Stimulated activated CD4-positive, alpha-beta T cell treated with anti-CD3 and anti-CD28 coated beads, Interleukin-12 subunit alpha, Interleukin-12 subunit beta, amount 100 ng/mL, for 48 hours (primary cell): ENCODE measurements at regions not wholly inside any gene's neighbourhood (a gene's known extent, or its start where the extent isn't known, plus 50 kb on each side); places are given as distances from the start of the nearest gene placed in this dataset.
"Not testable (repeated sequence)": the region's sequence is repeated elsewhere in the genome, so short reads cannot be mapped to it uniquely, and the experiment has no call there.

Source experiments
- DNase-seq, 3 donors: peaks; one replicate each; pipeline ENCODE4 v3.0.0-alpha.2; 2020; ENCODE audit warnings: low read depth in 2 of 3, low spot score in 1 of 3

DNA sequence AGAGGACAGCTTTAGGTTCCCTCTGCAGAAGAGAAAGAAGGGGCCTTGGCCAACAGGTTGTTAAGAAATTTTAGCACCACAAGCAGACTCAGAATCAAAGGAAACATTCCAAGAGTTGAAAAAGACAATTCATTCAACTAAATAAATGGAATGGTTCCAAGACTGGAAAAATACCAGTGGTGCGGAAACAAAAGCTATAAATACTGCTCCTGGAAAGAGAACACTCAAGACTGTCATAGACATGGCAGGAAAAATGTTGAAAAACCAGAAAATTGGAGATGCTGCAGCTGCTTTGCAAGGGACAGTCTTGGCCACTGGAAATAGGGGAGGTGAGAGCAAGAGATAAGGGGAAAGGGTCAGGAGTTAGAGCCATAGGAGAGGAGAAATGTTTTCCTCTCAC lies 312.7 kb upstream of the CYRIA start:
- no peak for DNase-seq

DNA sequence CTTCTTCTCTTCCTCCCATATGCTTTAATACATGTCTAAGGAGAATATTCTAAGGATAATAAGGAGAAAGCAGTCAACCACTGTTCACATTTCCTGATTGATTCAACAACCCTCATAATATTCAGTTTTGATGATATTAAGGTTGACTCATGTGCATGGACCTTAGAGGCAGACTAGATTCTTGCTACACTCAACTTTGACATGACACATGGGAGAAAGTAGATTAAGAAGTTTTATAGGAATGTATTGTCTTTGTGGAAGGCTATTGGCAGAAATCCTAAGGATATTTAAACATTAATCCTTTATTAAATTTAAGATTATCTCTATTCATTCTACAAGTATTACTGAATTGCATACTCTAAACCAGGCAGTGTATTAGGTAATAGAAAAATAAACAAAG lies 309.1 kb upstream of the CYRIA start:
- no peak for DNase-seq

GRCh38 chr2:16973586-16974286 lies 308.1 kb upstream of the CYRIA start:
- no peak for DNase-seq

DNA sequence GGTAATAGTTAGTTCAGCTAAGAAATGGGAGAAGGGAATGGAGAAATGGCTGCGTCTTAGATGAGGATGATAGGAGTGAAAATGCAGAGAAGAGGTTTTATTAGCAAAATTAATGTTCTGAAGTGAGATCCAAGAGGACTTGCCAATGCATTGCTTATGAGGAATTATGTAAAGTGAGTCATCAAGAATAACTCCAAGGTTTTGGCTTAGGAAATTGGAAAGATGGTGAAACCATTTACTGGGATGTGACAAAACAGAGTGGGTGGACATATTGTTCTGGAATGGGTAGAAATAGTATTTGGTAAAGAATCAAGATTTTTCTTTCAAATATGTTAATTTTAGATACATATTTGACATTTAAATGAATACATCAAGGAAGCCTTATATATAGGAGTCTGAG lies 306.6 kb upstream of the CYRIA start:
- DNase-seq, result no peak

GRCh38 chr2:16971722-16972234 lies 306.1 kb upstream of the CYRIA start:
- no peak for DNase-seq

- not testable (repeated sequence) for DNase-seq
These were observed 305.3 kb upstream of the CYRIA start for GRCh38 chr2:16970948-16971347.

GRCh38 chr2:16962505-16962904 lies 296.9 kb upstream of the CYRIA start:
- no peak for DNase-seq

DNA sequence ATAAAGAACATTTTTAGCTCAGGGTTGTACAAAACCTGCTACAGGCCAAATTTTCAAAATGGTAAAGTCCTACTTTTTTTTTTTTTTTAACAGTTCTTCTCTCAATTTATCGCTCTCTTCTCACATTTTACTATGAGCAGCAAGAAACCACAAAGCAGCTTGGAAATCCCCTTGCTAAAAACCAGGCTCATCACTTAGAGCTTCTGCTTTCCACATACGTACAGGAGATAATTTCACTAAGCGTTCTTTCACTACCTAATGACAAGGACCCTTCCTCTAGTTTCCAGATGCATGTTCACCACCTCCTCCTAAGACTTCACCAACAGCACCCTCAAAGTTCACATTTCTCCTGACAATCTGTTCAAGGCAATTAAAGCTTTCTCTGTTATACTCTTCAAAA lies 294.9 kb upstream of the CYRIA start:
- no peak for DNase-seq

GRCh38 chr2:16958266-16958665 lies 292.6 kb upstream of the CYRIA start:
- DNase-seq, result no peak

GRCh38 chr2:16952805-16953204 lies 287.2 kb upstream of the CYRIA start:
- DNase-seq, result no peak

GRCh38 chr2:16952368-16952767 lies 286.7 kb upstream of the CYRIA start:
- no peak for DNase-seq

GRCh38 chr2:16950436-16950835 lies 284.8 kb upstream of the CYRIA start:
- DNase-seq, result no peak

DNA sequence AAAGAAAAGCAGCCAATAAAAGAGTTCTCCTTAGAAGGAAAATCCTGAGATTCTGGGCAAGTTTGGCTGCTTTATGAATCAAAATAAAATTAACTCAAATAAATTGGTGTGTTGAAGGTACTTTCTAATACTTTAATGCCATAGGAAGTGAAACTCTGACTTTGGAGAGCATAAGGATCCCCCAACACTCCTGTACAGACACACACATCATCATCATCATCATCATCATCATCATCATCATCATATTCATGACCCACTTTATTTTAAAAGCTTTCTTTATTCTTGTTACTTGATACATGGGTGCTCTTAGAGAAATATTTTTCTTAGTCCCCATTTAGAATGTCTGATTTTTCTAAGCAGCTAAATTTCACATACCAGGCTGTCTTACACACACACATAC lies 283.1 kb upstream of the CYRIA start:
- no peak for DNase-seq

- DNase-seq, result no peak
These were observed 282.4 kb upstream of the CYRIA start for GRCh38 chr2:16948053-16948452.

- no peak for DNase-seq
These were observed 277.8 kb upstream of the CYRIA start for GRCh38 chr2:16943279-16943958.

GRCh38 chr2:16940214-16940613 lies 274.6 kb upstream of the CYRIA start:
- no peak for DNase-seq

DNA sequence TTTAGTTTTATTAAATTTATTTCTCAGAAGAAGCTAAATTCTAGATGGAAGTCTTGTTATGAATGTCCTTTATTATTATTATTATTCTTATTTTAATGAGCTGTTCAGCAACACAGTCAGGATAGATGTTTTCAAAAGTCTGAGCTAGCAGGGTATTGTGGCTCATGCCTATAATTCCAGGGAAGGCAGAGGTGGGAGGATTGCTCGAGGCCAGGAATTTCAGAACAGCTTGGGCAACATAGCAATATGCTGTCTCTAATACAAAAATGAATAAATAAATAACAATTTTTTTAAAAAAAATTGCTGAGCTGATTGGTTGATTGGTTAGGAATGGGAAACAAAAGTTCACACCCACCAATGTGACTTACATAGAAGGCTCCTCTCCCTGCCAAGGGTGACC lies 274.1 kb upstream of the CYRIA start:
- no peak for DNase-seq

GRCh38 chr2:16933355-16933754 lies 267.7 kb upstream of the CYRIA start:
- no peak for DNase-seq

DNA sequence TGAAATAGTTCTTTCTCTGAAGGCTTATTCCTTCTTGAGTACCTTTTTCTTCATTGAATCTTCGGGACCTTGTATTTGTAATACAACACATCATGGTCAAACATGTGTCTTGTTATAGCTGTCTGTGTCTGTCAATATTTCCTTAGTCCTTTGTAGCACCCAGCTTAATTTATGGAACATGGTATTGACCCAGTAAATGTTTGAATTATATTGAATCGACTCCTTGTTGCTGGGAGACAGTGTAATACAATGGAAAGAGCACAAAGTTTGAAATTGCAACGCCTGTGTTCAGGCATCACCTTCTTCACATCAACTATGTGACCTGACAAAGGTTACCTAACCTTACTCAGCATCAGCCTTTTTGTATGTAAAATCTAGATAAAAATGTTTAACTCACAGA lies 267.2 kb upstream of the CYRIA start:
- no peak for DNase-seq

DNA sequence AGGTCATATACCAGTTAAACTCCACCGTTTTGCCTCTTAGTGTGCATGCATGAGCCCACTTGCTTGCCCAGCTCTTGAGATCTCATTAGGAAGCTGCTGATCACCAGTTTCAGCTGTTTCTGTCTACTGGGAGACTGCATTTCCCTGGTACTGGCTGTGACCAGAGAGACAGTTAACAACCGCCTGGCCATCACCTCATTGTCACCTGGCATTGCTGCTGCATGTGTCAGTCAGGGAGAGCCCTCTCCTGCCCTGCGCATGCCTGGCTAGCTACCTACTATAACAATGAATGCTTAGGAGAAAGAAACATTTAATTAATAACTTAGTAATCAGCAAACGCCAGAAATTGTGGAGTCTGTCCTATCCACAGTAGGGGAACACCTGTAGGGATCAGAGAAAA lies 265.8 kb upstream of the CYRIA start:
- DNase-seq, result no peak

DNA sequence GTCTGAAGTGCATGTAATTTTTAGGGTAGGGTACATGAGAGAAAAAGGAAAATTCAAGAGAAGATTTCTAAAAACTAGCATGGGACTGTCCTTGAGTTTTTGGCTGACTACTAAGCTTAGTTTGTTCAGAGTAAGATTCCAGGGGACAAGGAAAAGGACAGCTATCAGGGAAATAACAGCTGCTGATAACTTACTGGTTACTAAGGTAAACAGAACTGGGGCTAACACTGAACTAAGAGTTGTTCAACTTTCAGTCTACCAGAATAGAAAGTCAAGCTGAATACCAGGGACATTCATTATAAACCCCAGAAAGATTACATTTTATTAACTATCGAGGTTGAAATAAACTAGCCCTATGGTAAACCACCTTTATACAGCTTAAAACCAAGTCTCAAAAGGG lies 261.8 kb upstream of the CYRIA start:
- no peak for DNase-seq

- DNase-seq, result no peak
These were observed 259.5 kb upstream of the CYRIA start for GRCh38 chr2:16925145-16925544.

DNA sequence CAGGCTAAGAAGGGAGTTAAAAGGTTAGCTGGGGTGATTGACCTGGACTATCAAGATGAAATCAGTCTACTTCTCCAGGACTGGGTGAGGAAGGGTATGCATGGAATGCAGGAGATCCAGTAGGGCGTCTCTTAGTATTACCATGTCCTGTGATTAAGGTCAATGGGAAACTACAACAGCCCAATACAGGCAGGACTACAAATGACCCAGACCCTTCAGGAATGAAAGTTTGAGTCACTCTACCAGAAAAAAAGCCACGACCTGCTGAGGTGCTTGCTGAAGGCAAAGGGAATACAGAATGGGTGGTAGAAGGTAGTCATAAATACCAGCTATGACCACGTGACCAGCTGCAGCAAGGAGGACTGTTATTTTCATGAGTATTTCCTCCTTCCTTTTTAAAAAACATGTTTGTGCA lies 249.7 kb upstream of the CYRIA start:
- DNase-seq, result not testable (repeated sequence)
